IMR-90 (cell line): ENCODE measurements at regions not wholly inside any gene's neighbourhood (a gene's known extent, or its start where the extent isn't known, plus 50 kb on each side); places are given as distances from the start of the nearest gene placed in this dataset.

ENCODE experiments used
- ATAC-seq: fragments of 200-7000 bp; cut with Tn5 transposase; 2 replicates; pipeline ENCODE4 v1.9.1; 2020; ENCODE audit warnings: low read depth, mild to moderate bottlenecking, moderate library complexity
- BruUV-seq: library from RNA; stranded (reverse); fragments of 400-500 nt; replicated peaks from 2 replicates; lab custom pipeline; 2021; lab: Mats Ljungman, UMichigan
- CTCF ChIA-PET: fragments of 300-600 bp; formaldehyde crosslinking; extraction: SDS; loops from one replicate; lab custom pipeline; 2021; ENCODE audit warnings: antibody characterized with exemption; lab: Yijun Ruan, JAX
- POLR2A ChIA-PET: fragments of 300-600 bp; sonication (Branson Sonifier 250); formaldehyde crosslinking; loops from one replicate; lab custom pipeline; 2022; ENCODE audit warnings: antibody characterized with exemption; ENCODE audit not compliant: unreplicated experiment; lab: Charles Lee
- DNase-seq: peaks from one replicate; pipeline ENCODE4 v3.0.0; 2013
- H2AFZ ChIP-seq: replicated peaks from 2 replicates; pipeline ENCODE3; 2013; ENCODE audit warnings: low read length, mild to moderate bottlenecking; ENCODE audit not compliant: poor library complexity
- H2AK5ac ChIP-seq: 2 replicates; pipeline ENCODE4 v1.6.1; 2013; ENCODE audit warnings: low read depth, low read length, inconsistent platforms
- H2AK9ac ChIP-seq: replicated peaks from 2 replicates; pipeline ENCODE3; 2013; ENCODE audit warnings: mild to moderate bottlenecking, low read depth, low read length, moderate library complexity; ENCODE audit not compliant: poor library complexity
- H2BK120ac ChIP-seq: 2 replicates; pipeline ENCODE4 v1.6.1; 2013; ENCODE audit warnings: low read depth, low read length, inconsistent platforms
- H2BK15ac ChIP-seq: 3 replicates; pipeline ENCODE4 v1.6.1; 2013; ENCODE audit warnings: low read depth, low read length, inconsistent platforms
- H2BK20ac ChIP-seq: 2 replicates; pipeline ENCODE4 v1.6.1; 2013; ENCODE audit warnings: low read depth, mild to moderate bottlenecking, inconsistent platforms, low read length, moderate library complexity
- H2BK5ac ChIP-seq: 2 replicates; pipeline ENCODE4 v1.6.1; 2013; ENCODE audit warnings: mild to moderate bottlenecking, low read depth, low read length, inconsistent platforms; ENCODE audit not compliant: poor library complexity, severe bottlenecking
- H3K14ac ChIP-seq: replicated peaks from 2 replicates; pipeline ENCODE4 v1.6.1; 2013; ENCODE audit warnings: low read depth, low read length, inconsistent platforms
- H3K18ac ChIP-seq: 2 replicates; pipeline ENCODE4 v1.6.1; 2013; ENCODE audit warnings: low read depth, low read length, control low read depth
- H3K23ac ChIP-seq: 2 replicates; pipeline ENCODE4 v1.6.1; 2013; ENCODE audit warnings: low read depth, low read length, inconsistent platforms
- H3K27ac ChIP-seq: 2 replicates; pipeline ENCODE4 v1.5.1; 2013; ENCODE audit warnings: mild to moderate bottlenecking, control low read depth, low read length; ENCODE audit not compliant: insufficient read depth
- H3K27me3 ChIP-seq: 2 replicates; pipeline ENCODE4 v1.6.1; 2013; ENCODE audit warnings: low read length; ENCODE audit not compliant: control insufficient read depth, insufficient read depth
- H3K36me3 ChIP-seq: 2 replicates; pipeline ENCODE4 v1.6.1; 2013; ENCODE audit warnings: low read length, mixed read lengths; ENCODE audit not compliant: control insufficient read depth, insufficient read depth
- H3K4ac ChIP-seq: 2 replicates; pipeline ENCODE4 v1.6.1; 2013; ENCODE audit warnings: low read depth, low read length, inconsistent platforms
- H3K4me1 ChIP-seq: 2 replicates; pipeline ENCODE4 v1.6.1; 2013; ENCODE audit warnings: low read length, mixed read lengths; ENCODE audit not compliant: control insufficient read depth, insufficient read depth
- H3K4me2 ChIP-seq: 2 replicates; pipeline ENCODE4 v1.6.1; 2013; ENCODE audit warnings: low read depth, mild to moderate bottlenecking, control low read depth, low read length, moderate library complexity
- H3K4me3 ChIP-seq: 2 replicates; pipeline ENCODE4 v1.5.1; 2013; ENCODE audit warnings: low read depth, mild to moderate bottlenecking, control low read depth, low read length, moderate library complexity; ENCODE audit not compliant: insufficient read depth
- H3K56ac ChIP-seq: 2 replicates; pipeline ENCODE4 v1.6.1; 2013; ENCODE audit warnings: low read length, inconsistent platforms; ENCODE audit not compliant: insufficient read depth; ENCODE audit errors: extremely low read depth
- H3K79me1 ChIP-seq, 2 experiments: 2 replicates each; pipeline ENCODE4 v1.6.1; 2013; ENCODE audit warnings: low read length in 2 of 2, inconsistent platforms in 1 of 2, low read depth in 1 of 2
- H3K9ac ChIP-seq: 2 replicates; pipeline ENCODE4 v1.6.1; 2013; ENCODE audit warnings: low read depth, low read length, control low read depth
- H3K9me1 ChIP-seq: 2 replicates; pipeline ENCODE4 v1.6.1; 2013; ENCODE audit warnings: low read length, inconsistent platforms; ENCODE audit not compliant: insufficient read depth
- H3K9me3 ChIP-seq: 2 replicates; pipeline ENCODE4 v1.6.1; 2013; ENCODE audit warnings: low read length; ENCODE audit not compliant: control insufficient read depth, insufficient read depth
- H4K20me1 ChIP-seq: 2 replicates; pipeline ENCODE4 v1.6.1; 2013; ENCODE audit warnings: low read length, inconsistent platforms; ENCODE audit not compliant: insufficient read depth
- H4K5ac ChIP-seq: 2 replicates; pipeline ENCODE4 v1.6.1; 2013; ENCODE audit warnings: mild to moderate bottlenecking, low read depth, low read length, control low read depth
- H4K8ac ChIP-seq, 2 experiments: 2 replicates each; pipeline ENCODE4 v1.6.1; 2013; ENCODE audit warnings: low read depth in 2 of 2, low read length in 2 of 2, control low read depth in 1 of 2, inconsistent platforms in 1 of 2
- H4K91ac ChIP-seq: 2 replicates; pipeline ENCODE4 v1.6.1; 2013; ENCODE audit warnings: low read depth, low read length, inconsistent platforms; ENCODE audit not compliant: insufficient read depth
- BHLHE40 ChIP-seq: fragments of 150-350 bp; IDR thresholded peaks from 2 replicates; pipeline ENCODE4 v1.6.1; 2016; ENCODE audit warnings: mild to moderate bottlenecking, low read depth, low read length
- CEBPB ChIP-seq: IDR thresholded peaks from 2 replicates; pipeline ENCODE4 v1.6.1; 2012; ENCODE audit warnings: low read depth, low read length, improper control_type of control experiment
- CHD1 ChIP-seq: IDR thresholded peaks from 2 replicates; pipeline ENCODE4 v1.6.1; 2012; ENCODE audit warnings: low read depth, low read length, improper control_type of control experiment
- FOS ChIP-seq: fragments of 150-350 bp; IDR thresholded peaks from 2 replicates; pipeline ENCODE4 v1.6.1; 2016; ENCODE audit warnings: low read depth, low read length
- MAZ ChIP-seq: IDR thresholded peaks from 2 replicates; pipeline ENCODE4 v1.6.1; 2012; ENCODE audit warnings: low read depth, mild to moderate bottlenecking, low read length, improper control_type of control experiment, moderate library complexity, borderline replicate concordance
- MXI1 ChIP-seq: IDR thresholded peaks from 2 replicates; pipeline ENCODE4 v1.6.1; 2012; ENCODE audit warnings: low read depth, mild to moderate bottlenecking, low read length, moderate library complexity, borderline replicate concordance
- NFE2L2 ChIP-seq: fragments of 150-350 bp; IDR thresholded peaks from 2 replicates; pipeline ENCODE4 v1.6.1; 2016; ENCODE audit warnings: low read depth, mild to moderate bottlenecking, low read length
- POLR2A ChIP-seq: IDR thresholded peaks from 2 replicates; pipeline ENCODE4 v1.6.1; 2012; ENCODE audit warnings: mild to moderate bottlenecking, low read depth, low read length
- RAD21 ChIP-seq: IDR thresholded peaks from 2 replicates; pipeline ENCODE4 v1.6.1; 2012; ENCODE audit warnings: low read length, improper control_type of control experiment
- RCOR1 ChIP-seq: IDR thresholded peaks from 2 replicates; pipeline ENCODE4 v1.6.1; 2012; ENCODE audit warnings: mild to moderate bottlenecking, low read length, improper control_type of control experiment; ENCODE audit not compliant: insufficient replicate concordance
- SMC3 ChIP-seq: fragments of 150-350 bp; IDR thresholded peaks from 2 replicates; pipeline ENCODE4 v1.6.1; 2016; ENCODE audit warnings: low read depth, mild to moderate bottlenecking, antibody characterized with exemption, low read length, moderate library complexity
- WGBS, 2 experiments: methylation state at CpG; one replicate each; pipeline versions ENCODE4 v1.1.5 to v1.1.7; 2013; ENCODE audit warnings: missing lambda C conversion rate in 2 of 2; ENCODE audit not compliant: insufficient read length in 1 of 2; ENCODE audit errors: extremely low coverage in 2 of 2; 5-methylcytosine and 5-hydroxymethylcytosine counted together
- dilution Hi-C: fragments of 300-500 bp; cut with HindIII; formaldehyde crosslinking; loops from one replicate; pipeline ENCODE4 v1.14.3; 2018; ENCODE audit warnings: low sequenced_read_pairs; ENCODE audit not compliant: unreplicated experiment
- in situ Hi-C: fragments of 300-500 bp; cut with MboI; formaldehyde crosslinking; loops from 3 replicates; pipeline ENCODE4 v1.14.3; 2019; ENCODE audit warnings: low sequenced_read_pairs, inconsistent platforms, mixed read lengths
- intact Hi-C: fragments of 100-400 bp; cut with micrococcal nuclease; formaldehyde crosslinking; loops from 2 replicates; pipeline ENCODE4 v1.10.0; 2022
- TF ChIP-seq, protein P1 (sequence below): conservative IDR thresholded peaks from 2 replicates; pipeline ENCODE4 v1.5.1; 2012; ENCODE audit warnings: mild to moderate bottlenecking, low read depth, low read length, improper control_type of control experiment
- TF ChIP-seq, protein P2 (sequence below): fragments of 150-350 bp; IDR thresholded peaks from 2 replicates; pipeline ENCODE4 v1.6.1; 2017; ENCODE audit warnings: mild to moderate bottlenecking, antibody characterized with exemption, low read length, low read depth
- TF ChIP-seq, protein P3 (sequence below): fragments of 150-350 bp; IDR thresholded peaks from 2 replicates; pipeline ENCODE4 v1.6.1; 2016; ENCODE audit warnings: low read depth, mild to moderate bottlenecking, low read length, moderate library complexity, borderline replicate concordance

DNA sequence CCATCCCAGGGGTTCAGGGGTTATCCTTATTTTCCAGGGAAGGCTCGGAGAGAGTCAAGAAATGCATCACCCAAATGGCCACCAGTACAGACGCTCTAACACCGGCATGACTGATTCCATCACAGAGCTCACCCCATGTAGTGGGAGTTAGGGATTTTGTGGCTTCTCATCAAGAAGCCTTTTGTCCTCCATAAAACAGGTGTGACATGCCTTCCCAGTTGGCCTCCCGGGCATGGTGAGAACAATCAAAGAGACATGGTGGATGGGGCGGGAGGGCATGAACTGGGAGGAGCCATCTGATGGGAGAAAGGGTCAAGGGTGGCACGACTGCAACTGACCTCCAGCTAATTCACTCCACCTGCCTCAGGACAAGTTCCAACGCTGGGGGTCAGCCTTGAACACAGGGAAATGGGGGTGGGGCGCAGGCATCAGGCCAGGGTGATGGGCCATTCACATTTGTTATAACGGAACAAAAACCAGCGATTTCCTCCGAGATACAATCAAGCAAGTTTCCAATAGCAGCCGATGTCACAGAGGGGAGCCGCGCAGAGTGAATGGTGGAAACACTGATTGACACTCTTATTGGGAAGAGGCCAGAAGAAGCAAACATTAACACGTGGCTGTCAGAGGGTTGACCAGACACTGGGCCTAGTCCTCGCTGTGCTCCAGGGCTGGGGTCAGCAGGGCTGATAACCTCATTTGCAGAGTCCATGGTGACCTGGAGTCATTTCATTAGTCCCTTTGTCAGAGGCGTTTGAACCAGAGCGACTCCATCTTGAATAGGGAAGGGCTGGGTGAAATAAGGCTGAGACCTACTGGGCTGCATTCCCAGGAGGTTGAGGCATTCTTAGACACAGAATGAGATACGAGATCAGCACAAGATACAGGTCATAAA lies 80.5 kb upstream of the HPCAL1 start:
- H4K91ac ChIP-seq: no peak overlapping the region
- H3K4ac ChIP-seq: no peak overlapping the region; the same call in 1 of the 2 replicates
- H3K4me3 ChIP-seq: no peak overlapping the region
- peaks cover 6% of the 10 kb centered on the region; the same call in 1 of the 2 replicates for H3K9me1 ChIP-seq
- peaks cover 8% of the 10 kb centered on the region for H3K27me3 ChIP-seq
- peak overlapping the region; percentile 1 for H2AFZ ChIP-seq
- BruUV-seq: no TSS peak
- peak overlapping the region; percentile 72 for H2AK5ac ChIP-seq
- intact Hi-C loops (no loop called here), in situ Hi-C loops (no loop called here), dilution Hi-C loops (no loop called here)
- no peak overlapping the region for H3K56ac ChIP-seq
- H4K20me1 ChIP-seq: no peaks in the 10 kb centered on the region
- H2BK15ac ChIP-seq: no peak overlapping the region
- H2AK9ac ChIP-seq: no peak overlapping the region
- no peak for ATAC-seq
- no peaks in the 10 kb centered on the region for H3K9me3 ChIP-seq
- DNase-seq: no peak
- no peak overlapping the region for H2BK5ac ChIP-seq
- no peaks in the 10 kb centered on the region for H3K36me3 ChIP-seq
- ChIA-PET POLR2A (no interaction called here), CTCF (interaction anchor here (1.3 kb wide), 1 partner anchor 213 kb away, joined by 3 read pairs; no protein-coding TSS in a partner anchor)
- no peak overlapping the region for H4K8ac ChIP-seq
- H3K14ac ChIP-seq: peak overlapping the region; percentile 25; the same call in 1 of the 2 replicates
- 82% methylated on average over 10 of the region's 19 CpGs; no CpG with 5 or more reads in 1 of the 2 experiments for WGBS, 2 experiments
- no peak overlapping the region for H4K5ac ChIP-seq
- no peak overlapping the region for H3K18ac ChIP-seq
- no peak overlapping the region for H3K9ac ChIP-seq
- no peak overlapping the region for H2BK20ac ChIP-seq
- H3K4me1 ChIP-seq: peaks cover 8% of the 10 kb centered on the region
- H3K23ac ChIP-seq: no peak overlapping the region
- no peak overlapping the region for H3K27ac ChIP-seq
- H3K4me2 ChIP-seq: no peak overlapping the region
- H2BK120ac ChIP-seq: peak overlapping the region; percentile 27; the same call in 1 of the 2 replicates
- no peaks in the 10 kb centered on the region for H3K79me1 ChIP-seq
- TF ChIP-seq, protein P1, sequence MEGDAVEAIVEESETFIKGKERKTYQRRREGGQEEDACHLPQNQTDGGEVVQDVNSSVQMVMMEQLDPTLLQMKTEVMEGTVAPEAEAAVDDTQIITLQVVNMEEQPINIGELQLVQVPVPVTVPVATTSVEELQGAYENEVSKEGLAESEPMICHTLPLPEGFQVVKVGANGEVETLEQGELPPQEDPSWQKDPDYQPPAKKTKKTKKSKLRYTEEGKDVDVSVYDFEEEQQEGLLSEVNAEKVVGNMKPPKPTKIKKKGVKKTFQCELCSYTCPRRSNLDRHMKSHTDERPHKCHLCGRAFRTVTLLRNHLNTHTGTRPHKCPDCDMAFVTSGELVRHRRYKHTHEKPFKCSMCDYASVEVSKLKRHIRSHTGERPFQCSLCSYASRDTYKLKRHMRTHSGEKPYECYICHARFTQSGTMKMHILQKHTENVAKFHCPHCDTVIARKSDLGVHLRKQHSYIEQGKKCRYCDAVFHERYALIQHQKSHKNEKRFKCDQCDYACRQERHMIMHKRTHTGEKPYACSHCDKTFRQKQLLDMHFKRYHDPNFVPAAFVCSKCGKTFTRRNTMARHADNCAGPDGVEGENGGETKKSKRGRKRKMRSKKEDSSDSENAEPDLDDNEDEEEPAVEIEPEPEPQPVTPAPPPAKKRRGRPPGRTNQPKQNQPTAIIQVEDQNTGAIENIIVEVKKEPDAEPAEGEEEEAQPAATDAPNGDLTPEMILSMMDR: no peak
- TF ChIP-seq CEBPB (no peak), CHD1 (no peak), FOS (no peak), MAZ (no peak), MXI1 (no peak), BHLHE40 (no peak), POLR2A (no peak), RAD21 (no peak), SMC3 (no peak), NFE2L2 (no peak), RCOR1 (no peak)
- TF ChIP-seq, protein P2, sequence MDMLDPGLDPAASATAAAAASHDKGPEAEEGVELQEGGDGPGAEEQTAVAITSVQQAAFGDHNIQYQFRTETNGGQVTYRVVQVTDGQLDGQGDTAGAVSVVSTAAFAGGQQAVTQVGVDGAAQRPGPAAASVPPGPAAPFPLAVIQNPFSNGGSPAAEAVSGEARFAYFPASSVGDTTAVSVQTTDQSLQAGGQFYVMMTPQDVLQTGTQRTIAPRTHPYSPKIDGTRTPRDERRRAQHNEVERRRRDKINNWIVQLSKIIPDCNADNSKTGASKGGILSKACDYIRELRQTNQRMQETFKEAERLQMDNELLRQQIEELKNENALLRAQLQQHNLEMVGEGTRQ: no peak
- TF ChIP-seq, protein P3, sequence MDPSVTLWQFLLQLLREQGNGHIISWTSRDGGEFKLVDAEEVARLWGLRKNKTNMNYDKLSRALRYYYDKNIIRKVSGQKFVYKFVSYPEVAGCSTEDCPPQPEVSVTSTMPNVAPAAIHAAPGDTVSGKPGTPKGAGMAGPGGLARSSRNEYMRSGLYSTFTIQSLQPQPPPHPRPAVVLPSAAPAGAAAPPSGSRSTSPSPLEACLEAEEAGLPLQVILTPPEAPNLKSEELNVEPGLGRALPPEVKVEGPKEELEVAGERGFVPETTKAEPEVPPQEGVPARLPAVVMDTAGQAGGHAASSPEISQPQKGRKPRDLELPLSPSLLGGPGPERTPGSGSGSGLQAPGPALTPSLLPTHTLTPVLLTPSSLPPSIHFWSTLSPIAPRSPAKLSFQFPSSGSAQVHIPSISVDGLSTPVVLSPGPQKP: no peak
